IPS-15b (cell line): ENCODE measurements at regions not wholly inside any gene's neighbourhood (a gene's known extent, or its start where the extent isn't known, plus 50 kb on each side); places are given as distances from the start of the nearest gene placed in this dataset.

Source experiments
- H3K27me3 ChIP-seq: one replicate; pipeline ENCODE4 v1.6.1; 2013; ENCODE audit warnings: low read length; ENCODE audit not compliant: control insufficient read depth, insufficient read depth
- H3K36me3 ChIP-seq: one replicate; pipeline ENCODE4 v1.6.1; 2013; ENCODE audit warnings: low read length; ENCODE audit not compliant: control insufficient read depth, insufficient read depth
- H3K4me1 ChIP-seq: one replicate; pipeline ENCODE4 v1.6.1; 2013; ENCODE audit warnings: mild to moderate bottlenecking, low read length; ENCODE audit not compliant: control insufficient read depth, insufficient read depth
- H3K4me3 ChIP-seq: one replicate; pipeline ENCODE4 v1.5.1; 2013; ENCODE audit warnings: low read depth, low read length
- H3K9ac ChIP-seq: one replicate; pipeline ENCODE4 v1.6.1; 2013; ENCODE audit warnings: low read depth, mild to moderate bottlenecking, low read length
- H3K9me3 ChIP-seq: one replicate; pipeline ENCODE4 v1.6.1; 2013; ENCODE audit warnings: mild to moderate bottlenecking, low read length; ENCODE audit not compliant: control insufficient read depth, insufficient read depth

DNA sequence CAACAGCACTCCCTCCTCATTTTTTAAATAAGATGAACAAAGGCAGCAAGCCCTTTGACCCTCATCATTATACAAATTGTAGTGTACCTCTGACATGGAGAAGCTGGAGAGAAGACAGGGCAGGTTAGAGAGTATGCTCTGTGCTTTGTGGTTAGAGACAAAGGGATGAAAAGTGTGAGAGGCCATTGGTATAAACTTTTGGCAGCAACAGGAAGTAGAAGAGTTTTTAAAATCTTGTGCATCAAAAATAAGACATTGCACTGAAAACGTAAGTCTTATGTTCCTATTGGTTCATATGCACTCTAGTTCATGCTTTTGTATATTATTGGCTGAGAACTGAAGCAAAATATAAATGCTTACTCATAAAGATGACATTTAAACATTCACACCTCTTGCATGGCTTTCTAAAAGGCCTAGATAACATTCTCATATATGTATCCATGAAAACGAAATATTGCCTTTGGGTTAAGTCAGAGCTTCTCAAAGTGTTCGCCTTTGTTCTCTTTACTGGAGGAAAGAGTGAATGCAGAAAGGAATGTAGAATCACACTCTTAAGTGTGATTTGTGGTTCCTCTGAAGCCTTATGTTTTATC lies 158.0 kb downstream of the PALM2AKAP2 start:
- Histone ChIP-seq H3K9ac (no peak overlapping the region), H3K36me3 (no peaks in the 10 kb centered on the region), H3K4me3 (no peak overlapping the region), H3K4me1 (no peaks in the 10 kb centered on the region), H3K27me3 (no peaks in the 10 kb centered on the region), H3K9me3 (no peaks in the 10 kb centered on the region)

DNA sequence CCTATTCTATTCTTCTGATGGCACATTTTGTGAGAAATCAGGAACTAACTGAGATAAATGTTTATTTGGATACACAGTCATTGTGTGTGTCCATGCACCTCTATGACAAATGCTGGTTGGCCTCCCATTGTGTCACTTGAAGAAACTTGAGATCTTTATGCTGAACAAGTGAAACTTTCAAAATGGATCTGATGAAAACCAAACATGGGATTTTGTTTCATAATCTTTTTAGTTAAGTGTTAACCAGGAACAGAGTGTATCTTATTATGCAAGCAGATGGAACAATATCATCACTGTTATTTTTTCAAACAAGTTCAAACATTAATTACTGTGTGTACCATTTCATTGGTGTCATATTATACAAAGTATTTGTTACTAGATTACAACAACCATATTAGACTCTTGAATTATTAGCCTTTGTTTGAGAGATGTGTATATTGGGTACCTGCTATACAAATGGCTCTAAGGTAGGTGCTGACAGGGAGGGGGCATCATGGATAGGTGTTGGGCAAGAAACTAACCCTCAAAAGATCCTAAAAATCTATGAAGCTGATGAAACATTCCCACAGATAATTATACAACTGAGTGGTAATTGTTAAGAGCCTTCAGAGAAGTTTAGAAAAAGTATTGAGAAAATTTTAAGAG lies 159.8 kb downstream of the PALM2AKAP2 start:
- Histone ChIP-seq H3K27me3 (no peaks in the 10 kb centered on the region), H3K36me3 (no peaks in the 10 kb centered on the region), H3K9me3 (no peaks in the 10 kb centered on the region), H3K4me3 (no peak overlapping the region), H3K9ac (no peak overlapping the region), H3K4me1 (no peaks in the 10 kb centered on the region)

DNA sequence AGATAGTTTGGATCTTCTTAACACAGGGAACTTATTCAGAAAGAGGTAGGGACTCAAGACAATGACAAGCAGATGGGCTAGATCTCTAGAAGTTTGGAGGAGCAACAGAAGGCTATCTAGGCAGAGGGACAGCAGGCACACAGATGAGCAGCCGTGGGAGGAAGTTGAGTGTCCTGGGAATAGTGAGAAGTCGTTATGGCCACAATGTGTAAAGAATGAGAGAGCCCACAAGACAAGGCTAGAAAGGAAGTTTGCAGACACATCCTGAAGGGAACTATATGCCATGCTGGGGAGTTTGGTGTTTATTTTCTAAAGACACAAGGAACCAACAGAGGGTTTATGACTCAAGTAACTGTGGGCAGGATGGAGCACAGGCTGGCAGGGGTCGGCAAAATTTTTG lies 160.6 kb downstream of the PALM2AKAP2 start:
- no peaks in the 10 kb centered on the region for H3K36me3 ChIP-seq
- H3K9ac ChIP-seq = no peak overlapping the region
- H3K27me3 ChIP-seq = no peaks in the 10 kb centered on the region
- no peaks in the 10 kb centered on the region for H3K9me3 ChIP-seq
- no peaks in the 10 kb centered on the region for H3K4me1 ChIP-seq
- no peak overlapping the region for H3K4me3 ChIP-seq

DNA sequence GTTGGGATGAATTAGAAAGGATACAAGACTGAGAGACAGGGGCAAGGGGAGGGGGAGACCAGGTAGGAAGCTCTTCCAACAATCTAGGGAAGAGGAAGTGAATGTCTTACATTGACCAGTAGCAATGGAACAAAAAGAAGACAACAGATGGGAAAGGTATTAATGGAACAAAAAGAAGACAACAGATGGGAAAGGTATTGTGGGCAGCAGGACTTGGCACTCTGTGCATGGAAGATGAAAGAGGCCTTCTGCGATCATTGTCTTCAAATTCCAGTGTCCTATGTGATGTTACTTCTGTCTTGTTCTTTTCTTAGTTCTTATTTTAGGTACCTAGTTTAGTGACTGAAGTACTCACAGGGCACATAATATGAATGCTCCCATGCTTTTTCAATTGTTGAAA lies 161.8 kb downstream of the PALM2AKAP2 start:
- no peak overlapping the region for H3K9ac ChIP-seq
- H3K27me3 ChIP-seq = no peaks in the 10 kb centered on the region
- H3K4me3 ChIP-seq = no peak overlapping the region
- H3K9me3 ChIP-seq = no peaks in the 10 kb centered on the region
- no peaks in the 10 kb centered on the region for H3K4me1 ChIP-seq
- no peaks in the 10 kb centered on the region for H3K36me3 ChIP-seq

DNA sequence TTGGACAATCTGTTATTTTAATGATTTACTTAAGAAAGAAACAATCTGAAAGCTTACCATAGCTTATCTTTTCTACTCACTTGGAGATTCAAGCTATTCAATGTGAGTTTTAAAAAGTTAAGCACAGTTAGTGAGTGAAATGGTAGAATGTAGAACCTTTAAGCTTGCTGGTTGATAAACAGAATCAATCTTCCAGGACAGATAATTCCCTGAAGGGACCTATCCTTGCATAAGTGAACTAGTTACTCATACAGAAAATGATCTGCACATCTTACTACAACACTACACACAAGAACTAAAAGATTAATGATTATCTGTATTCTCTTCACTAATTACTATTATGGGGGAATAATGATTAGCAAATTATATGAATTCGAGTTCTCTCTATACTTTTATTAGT lies 165.6 kb downstream of the PALM2AKAP2 start:
- Histone ChIP-seq H3K4me1 (no peaks in the 10 kb centered on the region), H3K9me3 (no peaks in the 10 kb centered on the region), H3K27me3 (no peaks in the 10 kb centered on the region), H3K36me3 (no peaks in the 10 kb centered on the region), H3K9ac (no peak overlapping the region), H3K4me3 (no peak overlapping the region)

DNA sequence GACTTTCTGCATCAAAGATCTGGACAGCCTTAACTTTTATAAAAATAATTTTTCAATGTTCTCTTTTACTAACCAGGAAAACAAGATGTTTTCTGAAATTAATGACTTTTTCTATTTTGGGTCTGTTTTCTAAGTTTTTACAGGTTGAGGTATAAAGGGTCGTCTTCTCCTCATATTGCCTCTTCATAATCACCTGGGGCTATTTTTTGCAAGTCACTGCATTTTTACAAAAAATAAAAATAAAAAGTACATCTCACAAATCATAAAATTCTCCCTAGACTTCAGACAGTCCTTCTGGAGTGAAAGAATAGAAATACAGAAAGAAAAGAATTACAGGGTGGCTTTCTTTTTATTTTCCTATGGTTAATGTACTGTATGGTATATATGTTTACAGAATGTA lies 168.5 kb downstream of the PALM2AKAP2 start:
- H3K9me3 ChIP-seq = no peaks in the 10 kb centered on the region
- no peak overlapping the region for H3K4me3 ChIP-seq
- no peaks in the 10 kb centered on the region for H3K36me3 ChIP-seq
- H3K9ac ChIP-seq = no peak overlapping the region
- no peaks in the 10 kb centered on the region for H3K27me3 ChIP-seq
- H3K4me1 ChIP-seq = no peaks in the 10 kb centered on the region

DNA sequence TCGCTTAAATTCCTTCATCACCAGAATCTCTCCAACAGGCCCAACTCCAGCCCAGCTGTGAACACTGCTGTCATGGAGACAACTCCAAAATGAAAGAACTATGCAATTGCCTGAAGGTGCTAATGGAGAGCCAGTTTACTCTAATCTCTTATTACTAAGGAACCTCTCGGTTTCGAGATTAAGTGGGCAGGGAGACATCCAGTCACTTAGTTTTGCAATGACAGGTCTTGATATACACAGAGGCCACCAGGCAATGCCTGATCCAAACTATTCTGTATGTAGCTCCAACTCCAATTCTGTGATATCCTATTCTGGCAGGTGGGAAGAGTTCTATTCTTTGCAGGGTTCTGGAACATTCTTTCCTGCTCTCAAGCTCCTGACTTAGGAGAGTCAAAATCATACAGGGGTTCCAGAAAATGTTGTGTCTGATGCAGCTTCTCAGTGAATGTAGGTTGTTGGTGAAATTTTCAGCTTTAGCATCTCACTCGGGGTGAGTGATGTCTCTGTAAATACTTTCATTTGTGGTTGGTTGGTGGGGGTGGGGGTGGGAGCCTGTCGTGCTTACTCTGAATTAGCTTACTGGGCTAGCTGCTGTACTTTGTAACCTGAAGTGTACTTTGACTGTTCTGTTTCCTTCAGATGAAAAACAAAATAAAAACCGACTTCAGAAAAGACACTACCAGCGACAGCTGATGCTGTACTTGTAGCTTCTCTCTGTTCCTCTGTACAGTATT lies 170.9 kb downstream of the PALM2AKAP2 start:
- Histone ChIP-seq H3K27me3 (no peaks in the 10 kb centered on the region), H3K9ac (no peak overlapping the region), H3K36me3 (no peaks in the 10 kb centered on the region), H3K4me1 (no peaks in the 10 kb centered on the region), H3K9me3 (no peaks in the 10 kb centered on the region), H3K4me3 (no peak overlapping the region)

DNA sequence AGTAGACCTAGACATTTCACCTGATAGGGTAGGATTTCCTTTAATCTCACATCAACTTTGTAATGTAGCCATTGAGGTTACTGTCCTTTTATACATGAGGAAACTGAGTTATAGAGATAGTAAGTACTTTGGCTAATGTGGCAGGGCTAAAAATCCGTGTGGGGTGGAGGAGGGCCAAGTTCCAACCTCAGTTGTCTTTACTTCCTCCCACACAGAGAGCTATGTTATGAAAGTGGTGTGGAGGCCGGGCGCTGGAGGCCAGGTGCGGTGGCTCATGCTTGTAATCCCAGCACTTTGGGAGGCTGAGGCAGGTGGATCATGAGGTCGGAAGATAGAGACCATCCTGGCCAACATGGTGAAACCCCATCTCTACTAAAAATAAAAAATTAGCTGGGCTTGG lies 173.3 kb downstream of the PALM2AKAP2 start:
- Histone ChIP-seq H3K4me1 (no peaks in the 10 kb centered on the region), H3K36me3 (no peaks in the 10 kb centered on the region), H3K27me3 (no peaks in the 10 kb centered on the region), H3K4me3 (no peak overlapping the region), H3K9ac (no peak overlapping the region), H3K9me3 (no peaks in the 10 kb centered on the region)

DNA sequence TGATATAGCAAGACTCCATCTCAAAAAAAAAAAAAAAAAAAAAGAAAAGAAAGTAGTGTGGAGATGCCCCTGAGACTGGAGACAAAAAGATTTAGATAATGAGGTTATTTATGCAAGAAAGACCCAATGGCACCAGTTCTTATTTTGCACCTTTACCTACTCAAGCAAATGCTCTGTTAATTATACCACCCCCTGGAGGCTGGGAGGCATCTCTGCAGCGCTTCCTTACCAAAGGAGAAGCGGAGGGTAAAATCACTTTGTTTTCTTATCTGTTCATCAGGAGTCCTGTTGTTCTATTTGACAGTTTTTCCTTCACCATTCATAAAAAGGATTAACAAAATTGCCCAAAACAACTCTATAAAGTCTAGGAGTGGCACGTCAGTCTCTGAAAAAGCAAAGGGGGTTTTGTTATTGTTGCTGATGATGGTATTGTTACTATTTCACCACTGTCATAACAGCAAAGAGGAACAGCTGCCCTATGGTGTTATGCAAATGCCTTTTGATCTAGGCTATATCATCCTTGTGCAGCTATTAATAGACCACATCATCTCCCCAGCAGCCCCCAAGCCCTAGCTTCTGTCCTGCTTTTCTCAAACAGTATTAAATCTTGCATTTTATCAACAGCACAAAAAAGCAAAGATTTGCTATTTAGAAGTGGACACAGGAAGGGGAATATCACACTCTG lies 174.0 kb downstream of the PALM2AKAP2 start:
- Histone ChIP-seq H3K36me3 (no peaks in the 10 kb centered on the region), H3K9ac (no peak overlapping the region), H3K9me3 (no peaks in the 10 kb centered on the region), H3K4me1 (no peaks in the 10 kb centered on the region), H3K27me3 (no peaks in the 10 kb centered on the region), H3K4me3 (no peak overlapping the region)

DNA sequence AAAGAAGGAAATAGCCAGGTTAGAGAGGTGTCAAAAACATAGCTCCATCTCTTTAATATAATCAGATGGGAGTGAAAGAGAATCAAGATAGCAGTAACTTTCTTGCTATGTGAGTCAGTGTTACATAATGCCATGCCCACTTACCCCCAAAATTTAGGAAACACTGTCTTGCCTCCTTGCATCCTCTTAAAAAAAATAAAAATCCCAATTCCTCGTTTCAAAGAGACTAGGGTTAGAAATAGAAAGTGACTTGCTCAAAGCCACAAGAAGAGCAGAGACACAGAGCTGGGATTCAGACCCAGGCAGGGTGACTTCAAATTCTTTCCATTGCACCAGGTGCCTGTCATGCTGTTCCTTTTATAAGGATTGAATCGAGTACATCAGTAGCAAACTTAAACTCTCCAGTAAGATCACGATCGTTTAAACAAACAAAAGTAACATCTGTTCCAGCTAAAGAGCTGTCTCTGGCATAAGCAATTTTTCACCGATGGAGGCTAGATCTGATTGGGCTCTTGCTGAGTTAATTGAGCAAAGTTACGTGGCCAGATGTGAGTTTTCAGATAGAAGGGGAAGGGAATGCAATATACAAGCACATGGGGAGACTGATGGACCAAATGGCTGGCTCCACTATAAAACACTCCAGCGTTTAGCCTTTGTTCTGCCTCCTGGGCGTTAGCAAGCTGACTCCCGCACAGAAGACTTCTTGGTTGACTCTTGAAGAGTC lies 176.9 kb downstream of the PALM2AKAP2 start:
- no peaks in the 10 kb centered on the region for H3K9me3 ChIP-seq
- H3K27me3 ChIP-seq = no peaks in the 10 kb centered on the region
- no peaks in the 10 kb centered on the region for H3K4me1 ChIP-seq
- no peaks in the 10 kb centered on the region for H3K36me3 ChIP-seq
- H3K9ac ChIP-seq = no peak overlapping the region
- no peak overlapping the region for H3K4me3 ChIP-seq

DNA sequence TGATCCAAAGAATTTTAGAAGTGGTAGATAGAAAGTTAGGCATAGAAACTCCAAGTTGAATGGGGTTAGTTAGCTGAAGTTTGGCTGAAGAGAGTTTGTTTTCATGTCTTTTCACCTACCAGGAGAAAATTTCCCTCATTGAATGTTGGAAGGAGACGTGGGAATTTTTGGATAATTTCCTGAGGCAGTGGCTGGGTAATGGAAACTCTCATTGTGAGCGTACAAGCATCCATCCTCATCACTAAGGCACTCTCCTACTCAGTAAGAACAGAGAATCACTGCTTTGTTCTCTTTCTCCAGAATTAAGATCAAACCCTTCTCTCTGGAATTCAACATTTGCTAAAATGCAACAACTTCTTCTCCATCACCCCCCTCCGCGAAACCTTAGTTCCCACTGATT lies 179.7 kb downstream of the PALM2AKAP2 start:
- H3K27me3 ChIP-seq = no peaks in the 10 kb centered on the region
- H3K4me3 ChIP-seq = no peak overlapping the region
- H3K9ac ChIP-seq = no peak overlapping the region
- no peaks in the 10 kb centered on the region for H3K36me3 ChIP-seq
- no peaks in the 10 kb centered on the region for H3K9me3 ChIP-seq
- H3K4me1 ChIP-seq = no peaks in the 10 kb centered on the region
